Right atrium auricular region (tissue), 2 donors: ENCODE measurements at regions not wholly inside any gene's neighbourhood (a gene's known extent, or its start where the extent isn't known, plus 50 kb on each side); places are given as distances from the start of the nearest gene placed in this dataset.

Experiments
- DNase-seq: peaks from one replicate; pipeline ENCODE4 v3.0.0-alpha.2; 2019; ENCODE audit warnings: low spot score
- H3K27ac ChIP-seq, 2 donors: fragments of 200-600 bp; sonication (generic); 1 replicate in 1 of 2; 2 replicates in 1 of 2; pipeline ENCODE4 v1.5.1; 2016 to 2019
- H3K27me3 ChIP-seq, 2 donors: fragments of 200-600 bp; sonication (generic); one replicate each; pipeline versions ENCODE4 v1.5.1 to v1.6.0; 2017 to 2019
- H3K36me3 ChIP-seq: fragments of 200-600 bp; sonication (generic); one replicate; pipeline ENCODE4 v1.5.1; 2016
- H3K4me1 ChIP-seq, 2 donors: fragments of 200-600 bp; sonication (generic); one replicate each; pipeline versions ENCODE4 v1.5.1 to v1.6.0; 2017 to 2019
- H3K4me3 ChIP-seq, 2 donors: fragments of 200-600 bp; sonication (generic); 1 replicate in 1 of 2; 2 replicates in 1 of 2; pipeline ENCODE4 v1.5.1; 2017 to 2019; ENCODE audit warnings: mild to moderate bottlenecking in 1 of 2, moderate library complexity in 1 of 2
- H3K9me3 ChIP-seq, 2 donors: fragments of 200-600 bp; sonication (generic); one replicate each; pipeline ENCODE4 v1.5.1; 2019
- CTCF ChIP-seq, 2 donors: fragments of 200-600 bp; sonication (generic); IDR thresholded peaks; one replicate each; pipeline ENCODE4 v1.5.1; 2019; ENCODE audit warnings: antibody characterized with exemption in 2 of 2

GRCh38 chr10:78781251-78781913, 287.4 kb upstream of the ZMIZ1 start:
- no peaks in the 10 kb centered on the region for H3K36me3 ChIP-seq
- no peak for TF ChIP-seq CTCF (IDR thresholded peaks at IDR 0.05)
- no peak for DNase-seq
- no peak overlapping the region for H3K27ac ChIP-seq
- H3K9me3 ChIP-seq, result no peaks in the 10 kb centered on the region
- peaks cover 0 to 39% of the 10 kb centered on the region in 2 donors for H3K4me1 ChIP-seq
- no peaks in the 10 kb centered on the region for H3K27me3 ChIP-seq
- no peak overlapping the region for H3K4me3 ChIP-seq

- Histone ChIP-seq H3K4me1 (peaks cover 0 to 36% of the 10 kb centered on the region in 2 donors), H3K27me3 (no peaks in the 10 kb centered on the region), H3K36me3 (no peaks in the 10 kb centered on the region), H3K9me3 (no peaks in the 10 kb centered on the region), H3K27ac (no peak overlapping the region), H3K4me3 (no peak overlapping the region)
- DNase-seq, result no peak
- no peak for TF ChIP-seq CTCF (IDR thresholded peaks at IDR 0.05)
Measured at GRCh38 chr10:78781991-78782390, 286.8 kb upstream of the ZMIZ1 start.

- H3K9me3 ChIP-seq, result no peaks in the 10 kb centered on the region
- H3K27ac ChIP-seq, result no peak overlapping the region
Measured at GRCh38 chr10:78782441-78782840, 286.3 kb upstream of the ZMIZ1 start.

GRCh38 chr10:78783753-78784152, 285.0 kb upstream of the ZMIZ1 start:
- DNase-seq, result no peak
- H3K4me1 ChIP-seq, result peaks cover 0 to 27% of the 10 kb centered on the region in 2 donors

More at GRCh38 chr10:78782441-78782840, 286.3 kb upstream of the ZMIZ1 start:
- DNase-seq, result no peak
- Histone ChIP-seq H3K27me3 (no peaks in the 10 kb centered on the region), H3K4me1 (peaks cover 0 to 36% of the 10 kb centered on the region in 2 donors), H3K4me3 (no peak overlapping the region), H3K36me3 (no peaks in the 10 kb centered on the region)
- no peak for TF ChIP-seq CTCF (IDR thresholded peaks at IDR 0.05)

GRCh38 chr10:78784546-78784945, 284.2 kb upstream of the ZMIZ1 start:
- TF ChIP-seq CTCF (IDR thresholded peaks at IDR 0.05), result no peak
- Histone ChIP-seq H3K4me1 (peaks cover 0 to 20% of the 10 kb centered on the region in 2 donors), H3K27ac (no peak overlapping the region), H3K9me3 (no peaks in the 10 kb centered on the region), H3K4me3 (no peak overlapping the region), H3K36me3 (no peaks in the 10 kb centered on the region), H3K27me3 (no peaks in the 10 kb centered on the region)
- no peak for DNase-seq

More at GRCh38 chr10:78783753-78784152, 285.0 kb upstream of the ZMIZ1 start:
- Histone ChIP-seq H3K4me3 (no peak overlapping the region), H3K9me3 (no peaks in the 10 kb centered on the region), H3K36me3 (no peaks in the 10 kb centered on the region), H3K27ac (no peak overlapping the region), H3K27me3 (no peaks in the 10 kb centered on the region)
- TF ChIP-seq CTCF (IDR thresholded peaks at IDR 0.05), result no peak

GRCh38 chr10:78785066-78785465, 283.7 kb upstream of the ZMIZ1 start:
- H3K27ac ChIP-seq, result no peak overlapping the region

More at GRCh38 chr10:78785066-78785465, 283.7 kb upstream of the ZMIZ1 start:
- Histone ChIP-seq H3K36me3 (no peaks in the 10 kb centered on the region), H3K27me3 (no peaks in the 10 kb centered on the region), H3K4me3 (no peak overlapping the region), H3K9me3 (no peaks in the 10 kb centered on the region), H3K4me1 (peaks cover 0 to 20% of the 10 kb centered on the region in 2 donors)
- no peak for TF ChIP-seq CTCF (IDR thresholded peaks at IDR 0.05)
- DNase-seq, result no peak
